BJ (cell line): ENCODE measurements at regions not wholly inside any gene's neighbourhood (a gene's known extent, or its start where the extent isn't known, plus 50 kb on each side); places are given as distances from the start of the nearest gene placed in this dataset.

Experiments used
- CTCF ChIA-PET: fragments of 350-600 bp; formaldehyde crosslinking; extraction: SDS; loops from one replicate; lab custom pipeline; 2021; ENCODE audit warnings: antibody characterized with exemption, inconsistent platforms; lab: Yijun Ruan, JAX
- POLR2A ChIA-PET: fragments of 300-600 bp; sonication (Branson Sonifier 250); formaldehyde crosslinking; extraction: SDS; loops from one replicate; lab custom pipeline; 2021; ENCODE audit warnings: antibody characterized with exemption; lab: Charles Lee
- DNase-seq: peaks from one replicate; pipeline ENCODE4 v3.0.0-alpha.2; 2011; ENCODE audit warnings: low read depth
- H3K27me3 ChIP-seq: 2 replicates; pipeline ENCODE4 v1.6.0; 2011; ENCODE audit warnings: low read length; ENCODE audit not compliant: control insufficient read depth, insufficient read depth
- H3K36me3 ChIP-seq: 2 replicates; pipeline ENCODE4 v1.5.1; 2011; ENCODE audit warnings: low read length; ENCODE audit not compliant: control insufficient read depth, insufficient read depth
- H3K4me3 ChIP-seq: 2 replicates; pipeline ENCODE4 v1.5.1; 2011; ENCODE audit warnings: low read depth, mild to moderate bottlenecking, control low read depth, low read length
- CTCF ChIP-seq: IDR thresholded peaks from 2 replicates; pipeline ENCODE4 v1.5.1; 2011; ENCODE audit warnings: low read depth, mild to moderate bottlenecking, control low read depth, inconsistent platforms, low read length, moderate library complexity; ENCODE audit not compliant: insufficient read depth

- H3K36me3 ChIP-seq: no peaks in the 10 kb centered on the region
- no peak for DNase-seq
- ChIA-PET CTCF (interaction anchor here (0.6 to 1.7 kb wide), 4 partner anchors 9 to 1203 kb away, joined by 3 to 4 read pairs (median 3); no protein-coding TSS in a partner anchor), POLR2A (no interaction called here)
- no peaks in the 10 kb centered on the region for H3K27me3 ChIP-seq
- TF ChIP-seq CTCF: no peak
- no peak overlapping the region for H3K4me3 ChIP-seq
Measured at GRCh38 chr10:33434933-33435332, 100.5 kb upstream of the NRP1 start.

- no peak for DNase-seq
- ChIA-PET CTCF (interaction anchor here (0.6 kb wide), 1 partner anchor 1497 kb away, joined by 3 read pairs; no protein-coding TSS in a partner anchor), POLR2A (no interaction called here)
- Histone ChIP-seq H3K4me3 (no peak overlapping the region), H3K27me3 (no peaks in the 10 kb centered on the region), H3K36me3 (no peaks in the 10 kb centered on the region)
- TF ChIP-seq CTCF: no peak
Measured at GRCh38 chr10:33428682-33429081, 94.2 kb upstream of the NRP1 start.

- POLR2A ChIA-PET: no interaction called here
- TF ChIP-seq CTCF: no peak
- no peaks in the 10 kb centered on the region for H3K27me3 ChIP-seq
- H3K4me3 ChIP-seq: no peak overlapping the region
- no peak for DNase-seq
- CTCF ChIA-PET: no interaction called here
- no peaks in the 10 kb centered on the region for H3K36me3 ChIP-seq
Measured at GRCh38 chr10:33423154-33423529, 88.7 kb upstream of the NRP1 start.

- Histone ChIP-seq H3K27me3 (no peaks in the 10 kb centered on the region), H3K36me3 (no peaks in the 10 kb centered on the region), H3K4me3 (no peak overlapping the region)
- ChIA-PET CTCF (no interaction called here), POLR2A (no interaction called here)
- no peak for TF ChIP-seq CTCF
- DNase-seq: no peak
Measured at GRCh38 chr10:33422471-33423153, 88.1 kb upstream of the NRP1 start.

- no peak for TF ChIP-seq CTCF
- DNase-seq: peak; percentile 63
- H3K4me3 ChIP-seq: no peak overlapping the region
- H3K27me3 ChIP-seq: no peaks in the 10 kb centered on the region
- ChIA-PET POLR2A (no interaction called here), CTCF (no interaction called here)
- no peaks in the 10 kb centered on the region for H3K36me3 ChIP-seq
Measured at GRCh38 chr10:33421789-33422462, 87.5 kb upstream of the NRP1 start.
